ENCODE measurements at regions not wholly inside any gene's neighbourhood (a gene's known extent, or its start where the extent isn't known, plus 50 kb on each side); places are given as distances from the start of the nearest gene placed in this dataset.

DNA sequence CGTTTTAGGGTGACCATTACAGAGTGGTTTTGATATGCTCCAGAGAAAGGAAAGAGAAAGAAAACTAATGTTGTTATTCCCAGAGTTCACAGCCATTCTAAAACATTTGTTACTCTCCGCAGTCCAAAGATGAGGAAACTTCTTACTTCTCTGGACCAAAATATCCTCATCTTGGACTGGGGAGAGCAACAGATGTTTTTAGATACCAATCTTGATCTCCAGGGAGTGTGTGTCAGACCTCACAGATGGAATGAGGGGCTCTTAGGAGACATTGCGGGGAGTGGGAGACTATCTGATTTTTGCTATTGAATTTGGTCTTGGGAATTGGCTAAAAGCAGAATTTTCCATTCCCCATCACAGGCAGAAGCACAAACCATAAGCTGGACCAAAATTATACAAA lies 110.8 kb downstream of the TNFAIP3 start:
- TF ChIP-seq, protein P1, sequence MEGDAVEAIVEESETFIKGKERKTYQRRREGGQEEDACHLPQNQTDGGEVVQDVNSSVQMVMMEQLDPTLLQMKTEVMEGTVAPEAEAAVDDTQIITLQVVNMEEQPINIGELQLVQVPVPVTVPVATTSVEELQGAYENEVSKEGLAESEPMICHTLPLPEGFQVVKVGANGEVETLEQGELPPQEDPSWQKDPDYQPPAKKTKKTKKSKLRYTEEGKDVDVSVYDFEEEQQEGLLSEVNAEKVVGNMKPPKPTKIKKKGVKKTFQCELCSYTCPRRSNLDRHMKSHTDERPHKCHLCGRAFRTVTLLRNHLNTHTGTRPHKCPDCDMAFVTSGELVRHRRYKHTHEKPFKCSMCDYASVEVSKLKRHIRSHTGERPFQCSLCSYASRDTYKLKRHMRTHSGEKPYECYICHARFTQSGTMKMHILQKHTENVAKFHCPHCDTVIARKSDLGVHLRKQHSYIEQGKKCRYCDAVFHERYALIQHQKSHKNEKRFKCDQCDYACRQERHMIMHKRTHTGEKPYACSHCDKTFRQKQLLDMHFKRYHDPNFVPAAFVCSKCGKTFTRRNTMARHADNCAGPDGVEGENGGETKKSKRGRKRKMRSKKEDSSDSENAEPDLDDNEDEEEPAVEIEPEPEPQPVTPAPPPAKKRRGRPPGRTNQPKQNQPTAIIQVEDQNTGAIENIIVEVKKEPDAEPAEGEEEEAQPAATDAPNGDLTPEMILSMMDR (conservative IDR thresholded peaks at IDR 0.05; ENCODE audit: low read length), result no peak
- no peak for TF ChIP-seq EZH2phosphoT487 (IDR thresholded peaks at IDR 0.05; ENCODE audit: borderline replicate concordance, low read depth, low read length)

Data from OCI-LY7 (cell line).